Neural cell (in vitro differentiated cells): ENCODE measurements at regions not wholly inside any gene's neighbourhood (a gene's known extent, or its start where the extent isn't known, plus 50 kb on each side); places are given as distances from the start of the nearest gene placed in this dataset.
"Not testable (repeated sequence)": the region's sequence is repeated elsewhere in the genome, so short reads cannot be mapped to it uniquely, and the experiment has no call there.

Experiments
- H2AFZ ChIP-seq: fragments of 200-600, 300-800 bp; sonication (generic), shearing (Covaris generic); 2 replicates; pipeline ENCODE4 v1.6.0; 2014; ENCODE audit warnings: low read depth, mild to moderate bottlenecking, antibody characterized with exemption, low read length, moderate library complexity
- H3F3A ChIP-seq: fragments of 200-600 bp; shearing (Covaris generic); 2 replicates; pipeline ENCODE4 v1.6.1; 2016; ENCODE audit warnings: mild to moderate bottlenecking, moderate library complexity, mixed read lengths, antibody characterized with exemption, low read length; ENCODE audit not compliant: insufficient read depth, poor library complexity, severe bottlenecking
- H3K27ac ChIP-seq: fragments of 200-600, 300-800 bp; sonication (generic), shearing (Covaris generic); 2 replicates; pipeline ENCODE4 v1.5.1; 2014; ENCODE audit warnings: mild to moderate bottlenecking, low read length, moderate library complexity
- H3K27me3 ChIP-seq: fragments of 300-800, 200-600 bp; sonication (generic), shearing (Covaris generic); 2 replicates; pipeline ENCODE4 v1.6.0; 2014; ENCODE audit warnings: mild to moderate bottlenecking, low read depth, low read length, moderate library complexity; ENCODE audit not compliant: insufficient read depth
- H3K36me3 ChIP-seq: fragments of 300-800, 200-600 bp; sonication (generic), shearing (Covaris generic); 2 replicates; pipeline ENCODE4 v1.5.1; 2014; ENCODE audit warnings: mild to moderate bottlenecking, antibody characterized with exemption, low read length, moderate library complexity; ENCODE audit not compliant: insufficient read depth
- H3K4me2 ChIP-seq: fragments of 300-800, 200-600 bp; sonication (generic), shearing (Covaris generic); 2 replicates; pipeline ENCODE4 v1.6.0; 2014; ENCODE audit warnings: mild to moderate bottlenecking, low read length
- H3K4me3 ChIP-seq: fragments of 300-800, 200-600 bp; sonication (generic), shearing (Covaris generic); 2 replicates; pipeline ENCODE4 v1.5.1; 2014; ENCODE audit warnings: mild to moderate bottlenecking, low read length, moderate library complexity
- H3K79me2 ChIP-seq: fragments of 200-600 bp; shearing (Covaris generic); replicated peaks from 2 replicates; pipeline ENCODE4 v1.6.0; 2014; ENCODE audit warnings: mild to moderate bottlenecking, low read length, moderate library complexity; ENCODE audit not compliant: insufficient read depth
- H3K9ac ChIP-seq: fragments of 300-800, 200-600 bp; sonication (generic), shearing (Covaris generic); 2 replicates; pipeline ENCODE4 v1.6.1; 2016; ENCODE audit warnings: mild to moderate bottlenecking, low read length, mixed read lengths
- H3K9me2 ChIP-seq: fragments of 200-600 bp; shearing (Covaris generic); 2 replicates; pipeline ENCODE4 v1.6.1; 2016; ENCODE audit warnings: mild to moderate bottlenecking, low read length, mixed read lengths; ENCODE audit not compliant: insufficient read depth
- H3K9me3 ChIP-seq: fragments of 200-600, 300-800 bp; sonication (generic), shearing (Covaris generic); 2 replicates; pipeline ENCODE4 v1.6.1; 2016; ENCODE audit warnings: mild to moderate bottlenecking, mixed run types, low read length, moderate library complexity, mixed read lengths
- H4K20me1 ChIP-seq: fragments of 200-600 bp; shearing (Covaris generic); 2 replicates; pipeline ENCODE4 v1.6.1; 2016; ENCODE audit warnings: mild to moderate bottlenecking, mixed run types; ENCODE audit not compliant: insufficient read depth
- CTCF ChIP-seq: fragments of 450-650 bp; IDR thresholded peaks from 2 replicates; pipeline ENCODE4 v1.5.1; 2014; ENCODE audit warnings: antibody characterized with exemption, mild to moderate bottlenecking, moderate library complexity; ENCODE audit not compliant: poor library complexity, severe bottlenecking
- EP300 ChIP-seq: fragments of 450-650 bp; conservative IDR thresholded peaks from 2 replicates; pipeline ENCODE4 v1.6.1; 2014; ENCODE audit warnings: antibody characterized with exemption, mild to moderate bottlenecking, moderate library complexity; ENCODE audit not compliant: poor library complexity, severe bottlenecking
- EZH2 ChIP-seq: fragments of 200-600, 300-800 bp; shearing (Covaris generic), sonication (generic); IDR thresholded peaks from 2 replicates; pipeline ENCODE4 v1.6.1; 2014; ENCODE audit warnings: antibody characterized with exemption, low read length, borderline replicate concordance, mild to moderate bottlenecking; ENCODE audit not compliant: insufficient read depth, poor library complexity, severe bottlenecking
- MXI1 ChIP-seq: fragments of 450-650 bp; conservative IDR thresholded peaks from 2 replicates; pipeline ENCODE4 v1.6.1; 2014; ENCODE audit warnings: antibody characterized with exemption, mild to moderate bottlenecking; ENCODE audit not compliant: poor library complexity, severe bottlenecking
- POLR2AphosphoS5 ChIP-seq: IDR thresholded peaks from 2 replicates; pipeline ENCODE4 v1.6.1; 2012
- RAD21 ChIP-seq: fragments of 450-650 bp; conservative IDR thresholded peaks from 2 replicates; pipeline ENCODE4 v1.6.1; 2014; ENCODE audit warnings: antibody characterized with exemption, mild to moderate bottlenecking, moderate library complexity
- SMC3 ChIP-seq: fragments of 450-650 bp; conservative IDR thresholded peaks from 2 replicates; pipeline ENCODE4 v1.6.1; 2014; ENCODE audit warnings: antibody characterized with exemption, mild to moderate bottlenecking, moderate library complexity; ENCODE audit not compliant: poor library complexity
- TAF1 ChIP-seq: IDR thresholded peaks from 2 replicates; pipeline ENCODE4 v1.6.1; 2012; ENCODE audit warnings: low read depth
- TF ChIP-seq, protein P1 (sequence below): IDR thresholded peaks from 2 replicates; pipeline ENCODE4 v1.6.1; 2012; ENCODE audit warnings: borderline replicate concordance

- H3F3A ChIP-seq: no peaks in the 10 kb centered on the region
- H3K27me3 ChIP-seq: no peaks in the 10 kb centered on the region
- no peak overlapping the region for H3K4me3 ChIP-seq
- no peak overlapping the region for H3K27ac ChIP-seq
- H2AFZ ChIP-seq: no peak overlapping the region
- no peak overlapping the region for H3K4me2 ChIP-seq
- H3K79me2 ChIP-seq: no peaks in the 10 kb centered on the region
- H3K36me3 ChIP-seq: no peaks in the 10 kb centered on the region
- TF ChIP-seq CTCF: no peak
- no peak for TF ChIP-seq TAF1
- no peak for TF ChIP-seq EP300
- TF ChIP-seq POLR2AphosphoS5: no peak
- no peak for TF ChIP-seq EZH2
- no peak for TF ChIP-seq MXI1
- TF ChIP-seq, protein P1, sequence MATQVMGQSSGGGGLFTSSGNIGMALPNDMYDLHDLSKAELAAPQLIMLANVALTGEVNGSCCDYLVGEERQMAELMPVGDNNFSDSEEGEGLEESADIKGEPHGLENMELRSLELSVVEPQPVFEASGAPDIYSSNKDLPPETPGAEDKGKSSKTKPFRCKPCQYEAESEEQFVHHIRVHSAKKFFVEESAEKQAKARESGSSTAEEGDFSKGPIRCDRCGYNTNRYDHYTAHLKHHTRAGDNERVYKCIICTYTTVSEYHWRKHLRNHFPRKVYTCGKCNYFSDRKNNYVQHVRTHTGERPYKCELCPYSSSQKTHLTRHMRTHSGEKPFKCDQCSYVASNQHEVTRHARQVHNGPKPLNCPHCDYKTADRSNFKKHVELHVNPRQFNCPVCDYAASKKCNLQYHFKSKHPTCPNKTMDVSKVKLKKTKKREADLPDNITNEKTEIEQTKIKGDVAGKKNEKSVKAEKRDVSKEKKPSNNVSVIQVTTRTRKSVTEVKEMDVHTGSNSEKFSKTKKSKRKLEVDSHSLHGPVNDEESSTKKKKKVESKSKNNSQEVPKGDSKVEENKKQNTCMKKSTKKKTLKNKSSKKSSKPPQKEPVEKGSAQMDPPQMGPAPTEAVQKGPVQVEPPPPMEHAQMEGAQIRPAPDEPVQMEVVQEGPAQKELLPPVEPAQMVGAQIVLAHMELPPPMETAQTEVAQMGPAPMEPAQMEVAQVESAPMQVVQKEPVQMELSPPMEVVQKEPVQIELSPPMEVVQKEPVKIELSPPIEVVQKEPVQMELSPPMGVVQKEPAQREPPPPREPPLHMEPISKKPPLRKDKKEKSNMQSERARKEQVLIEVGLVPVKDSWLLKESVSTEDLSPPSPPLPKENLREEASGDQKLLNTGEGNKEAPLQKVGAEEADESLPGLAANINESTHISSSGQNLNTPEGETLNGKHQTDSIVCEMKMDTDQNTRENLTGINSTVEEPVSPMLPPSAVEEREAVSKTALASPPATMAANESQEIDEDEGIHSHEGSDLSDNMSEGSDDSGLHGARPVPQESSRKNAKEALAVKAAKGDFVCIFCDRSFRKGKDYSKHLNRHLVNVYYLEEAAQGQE: no peak
- no peak for TF ChIP-seq SMC3
- no peak for TF ChIP-seq RAD21
- H4K20me1 ChIP-seq: no peaks in the 10 kb centered on the region
- H3K9me3 ChIP-seq: no peaks in the 10 kb centered on the region
- H3K9ac ChIP-seq: no peak overlapping the region
- no peaks in the 10 kb centered on the region for H3K9me2 ChIP-seq
These were observed 179.5 kb upstream of the PKN2 start for GRCh38 chr1:88504601-88505000.

- Histone ChIP-seq H3K27ac (no peak overlapping the region), H3K79me2 (no peaks in the 10 kb centered on the region), H4K20me1 (no peaks in the 10 kb centered on the region), H2AFZ (no peak overlapping the region), H3K4me3 (no peak overlapping the region), H3K4me2 (no peak overlapping the region), H3K36me3 (no peaks in the 10 kb centered on the region), H3K9me3 (no peaks in the 10 kb centered on the region), H3K27me3 (no peaks in the 10 kb centered on the region), H3F3A (no peaks in the 10 kb centered on the region), H3K9ac (no peak overlapping the region), H3K9me2 (no peaks in the 10 kb centered on the region)
- no peak for TF ChIP-seq RAD21
These were observed 174.7 kb upstream of the PKN2 start for GRCh38 chr1:88509379-88509778.

GRCh38 chr1:88514544-88515060, 169.5 kb upstream of the PKN2 start:
- H2AFZ ChIP-seq: no peak overlapping the region
- no peak overlapping the region for H3K27ac ChIP-seq
- no peaks in the 10 kb centered on the region for H4K20me1 ChIP-seq
- no peak overlapping the region for H3K4me2 ChIP-seq
- no peaks in the 10 kb centered on the region for H3F3A ChIP-seq
- no peak for TF ChIP-seq CTCF
- H3K79me2 ChIP-seq: no peaks in the 10 kb centered on the region
- H3K4me3 ChIP-seq: no peak overlapping the region
- no peaks in the 10 kb centered on the region for H3K9me3 ChIP-seq
- H3K9ac ChIP-seq: no peak overlapping the region
- H3K36me3 ChIP-seq: no peaks in the 10 kb centered on the region
- H3K9me2 ChIP-seq: no peaks in the 10 kb centered on the region
- H3K27me3 ChIP-seq: no peaks in the 10 kb centered on the region

DNA sequence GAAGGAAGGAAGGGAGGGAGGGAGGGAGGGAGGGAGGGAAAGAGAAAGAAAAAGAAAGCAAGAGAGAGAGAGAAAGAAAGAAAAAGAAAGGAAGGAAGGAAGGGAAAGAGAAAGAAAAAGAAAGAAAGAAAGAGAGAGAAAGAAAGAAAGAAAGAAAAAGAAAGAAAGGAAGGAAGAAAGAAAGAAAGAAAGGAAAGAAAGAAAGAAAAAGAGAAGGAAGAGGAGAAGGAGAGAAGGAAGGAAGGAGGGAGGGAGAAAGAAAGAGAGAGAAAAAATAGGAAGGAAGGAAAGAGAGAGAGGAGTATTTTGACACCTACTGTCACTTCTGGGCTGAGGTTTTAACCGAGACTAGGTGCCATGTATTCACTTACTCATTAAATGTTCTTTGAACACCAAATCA, 166.6 kb upstream of the PKN2 start:
- H3F3A ChIP-seq, H3K9me2 ChIP-seq, H2AFZ ChIP-seq, H3K9me3 ChIP-seq, H3K9ac ChIP-seq, H3K4me3 ChIP-seq, H3K27ac ChIP-seq, H3K4me2 ChIP-seq, H3K27me3 ChIP-seq, H3K36me3 ChIP-seq, H4K20me1 ChIP-seq, H3K79me2 ChIP-seq: not testable (repeated sequence)
